Sigmoid colon (tissue), 3 donors: ENCODE measurements at regions not wholly inside any gene's neighbourhood (a gene's known extent, or its start where the extent isn't known, plus 50 kb on each side); places are given as distances from the start of the nearest gene placed in this dataset.

Experiments
- POLR2A ChIP-seq, 2 donors: fragments of 450-650 bp; IDR thresholded peaks; one replicate each; pipeline ENCODE4 v1.6.1; 2016; ENCODE audit warnings: antibody characterized with exemption in 2 of 2, mild to moderate bottlenecking in 2 of 2, moderate library complexity in 2 of 2
- TF ChIP-seq, protein P1 (sequence below), 4 experiments: fragments of 450-650 bp in 3 of 4; fragments of 200-600 bp in 1 of 4; IDR thresholded peaks; one replicate each; pipeline ENCODE4 v1.5.1; 2016 to 2019; ENCODE audit warnings: antibody characterized with exemption in 4 of 4, mild to moderate bottlenecking in 3 of 4, moderate library complexity in 2 of 4

DNA sequence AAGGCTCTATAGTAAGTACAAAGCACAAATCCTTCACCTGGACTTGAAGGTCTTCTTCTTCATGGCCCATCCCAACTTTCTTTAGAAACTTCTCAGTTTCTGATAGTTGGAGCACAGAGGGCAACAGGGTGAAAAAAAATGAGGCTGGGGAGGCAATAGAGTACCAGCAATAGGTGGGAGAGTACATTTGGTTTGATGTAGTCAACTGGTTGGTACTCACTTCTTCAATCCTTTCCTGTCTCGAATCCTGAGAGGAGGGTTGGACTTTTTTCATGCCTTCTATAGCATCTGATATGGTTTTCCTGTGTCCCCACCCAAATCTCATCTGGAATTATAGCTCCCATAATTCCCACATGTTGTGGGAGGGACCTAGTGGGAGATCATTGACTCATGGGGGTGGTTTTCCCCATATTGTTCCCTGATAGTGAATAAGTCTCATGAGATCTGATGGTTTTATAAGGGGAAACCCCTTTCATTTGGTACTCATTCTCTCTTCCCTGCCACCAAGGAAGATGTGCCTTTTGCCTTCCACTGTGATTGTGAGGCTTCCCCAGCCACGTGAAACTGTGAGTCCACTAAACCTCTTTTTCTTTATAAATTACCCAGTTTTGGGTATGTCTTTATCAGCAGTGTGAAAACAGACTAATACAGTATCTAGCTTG is 75.9 kb upstream of the LCLAT1 start:
- no peak for TF ChIP-seq POLR2A (IDR thresholded peaks at IDR 0.05)
- TF ChIP-seq, protein P1, sequence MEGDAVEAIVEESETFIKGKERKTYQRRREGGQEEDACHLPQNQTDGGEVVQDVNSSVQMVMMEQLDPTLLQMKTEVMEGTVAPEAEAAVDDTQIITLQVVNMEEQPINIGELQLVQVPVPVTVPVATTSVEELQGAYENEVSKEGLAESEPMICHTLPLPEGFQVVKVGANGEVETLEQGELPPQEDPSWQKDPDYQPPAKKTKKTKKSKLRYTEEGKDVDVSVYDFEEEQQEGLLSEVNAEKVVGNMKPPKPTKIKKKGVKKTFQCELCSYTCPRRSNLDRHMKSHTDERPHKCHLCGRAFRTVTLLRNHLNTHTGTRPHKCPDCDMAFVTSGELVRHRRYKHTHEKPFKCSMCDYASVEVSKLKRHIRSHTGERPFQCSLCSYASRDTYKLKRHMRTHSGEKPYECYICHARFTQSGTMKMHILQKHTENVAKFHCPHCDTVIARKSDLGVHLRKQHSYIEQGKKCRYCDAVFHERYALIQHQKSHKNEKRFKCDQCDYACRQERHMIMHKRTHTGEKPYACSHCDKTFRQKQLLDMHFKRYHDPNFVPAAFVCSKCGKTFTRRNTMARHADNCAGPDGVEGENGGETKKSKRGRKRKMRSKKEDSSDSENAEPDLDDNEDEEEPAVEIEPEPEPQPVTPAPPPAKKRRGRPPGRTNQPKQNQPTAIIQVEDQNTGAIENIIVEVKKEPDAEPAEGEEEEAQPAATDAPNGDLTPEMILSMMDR (IDR thresholded peaks at IDR 0.05) = no peak
